CD14-positive monocyte (primary cell): ENCODE measurements at regions not wholly inside any gene's neighbourhood (a gene's known extent, or its start where the extent isn't known, plus 50 kb on each side); places are given as distances from the start of the nearest gene placed in this dataset.
A peak's percentile ranks its signal among the peaks of the same experiment; 100 is the strongest.

ENCODE experiments used
- DNase-seq, 3 donors: peaks; one replicate each; pipeline ENCODE4 v3.0.0-alpha.2; 2011 to 2022
- H2AFZ ChIP-seq: 2 replicates; pipeline ENCODE4 v1.6.0; 2012; ENCODE audit warnings: mild to moderate bottlenecking, low read depth, low read length, inconsistent platforms; ENCODE audit not compliant: insufficient read depth, poor library complexity, severe bottlenecking
- H3K27ac ChIP-seq, 2 donors: 1 replicate in 1 of 2; 2 replicates in 1 of 2; pipeline ENCODE4 v1.5.1; 2012 to 2013; ENCODE audit warnings: low read length in 2 of 2, control low read depth in 1 of 2, inconsistent platforms in 1 of 2, low read depth in 1 of 2, mild to moderate bottlenecking in 1 of 2
- H3K27me3 ChIP-seq, 2 donors: one replicate each; pipeline versions ENCODE4 v1.6.0 to v1.6.1; 2011 to 2013; ENCODE audit warnings: low read length in 2 of 2; ENCODE audit not compliant: control insufficient read depth in 2 of 2, insufficient read depth in 2 of 2
- H3K36me3 ChIP-seq, 2 donors: replicated peaks in 1 of 2; 1 replicate in 1 of 2; 2 replicates in 1 of 2; pipeline versions ENCODE4 v1.5.1 to v1.6.1; 2012 to 2013; ENCODE audit warnings: low read length in 2 of 2, control low read depth in 1 of 2, inconsistent platforms in 1 of 2, mild to moderate bottlenecking in 1 of 2; ENCODE audit not compliant: insufficient read depth in 2 of 2, control insufficient read depth in 1 of 2
- H3K4me1 ChIP-seq, 2 donors: 1 replicate in 1 of 2; 2 replicates in 1 of 2; pipeline versions ENCODE4 v1.5.1 to v1.6.1; 2012 to 2013; ENCODE audit warnings: low read length in 2 of 2, control low read depth in 1 of 2, inconsistent platforms in 1 of 2, mild to moderate bottlenecking in 1 of 2, moderate library complexity in 1 of 2; ENCODE audit not compliant: insufficient read depth in 2 of 2, control insufficient read depth in 1 of 2
- H3K4me2 ChIP-seq: replicated peaks from 2 replicates; pipeline ENCODE3; 2012; ENCODE audit warnings: low read length, moderate library complexity, mild to moderate bottlenecking; ENCODE audit not compliant: poor library complexity, severe bottlenecking; ENCODE audit errors: extremely low read depth
- H3K4me3 ChIP-seq, 3 experiments: fragments of 200-600 bp in 1 of 3; sonication (generic) in 1 of 3; replicated peaks in 1 of 3; 1 replicate in 2 of 3; 2 replicates in 1 of 3; pipeline ENCODE4 v1.5.1; 2011 to 2013; ENCODE audit warnings: low read length in 3 of 3, mild to moderate bottlenecking in 3 of 3, control low read depth in 2 of 3, low read depth in 2 of 3, inconsistent platforms in 1 of 3, moderate library complexity in 1 of 3
- H3K79me2 ChIP-seq: 2 replicates; pipeline ENCODE4 v1.6.0; 2012; ENCODE audit warnings: mild to moderate bottlenecking, control low read depth, inconsistent platforms, low read length, moderate library complexity; ENCODE audit not compliant: insufficient read depth
- H3K9ac ChIP-seq: 2 replicates; pipeline ENCODE4 v1.6.0; 2017; ENCODE audit warnings: low read length, mild to moderate bottlenecking; ENCODE audit not compliant: insufficient read depth, poor library complexity, severe bottlenecking
- H3K9me3 ChIP-seq, 2 donors: replicated peaks in 1 of 2; 1 replicate in 1 of 2; 2 replicates in 1 of 2; pipeline versions ENCODE4 v1.5.1 to v1.6.1; 2012 to 2013; ENCODE audit warnings: low read length in 2 of 2, control low read depth in 1 of 2; ENCODE audit not compliant: control insufficient read depth in 1 of 2, insufficient read depth in 1 of 2
- H4K20me1 ChIP-seq: 2 replicates; pipeline ENCODE4 v1.6.0; 2012; ENCODE audit warnings: mild to moderate bottlenecking, low read length, control low read depth, moderate library complexity; ENCODE audit not compliant: insufficient read depth
- H3K27ac Mint-ChIP-seq, 7 donors: one replicate each; pipeline ENCODE4 v1.8.0; 2020; ENCODE audit warnings: mild to moderate bottlenecking in 7 of 7, mixed read lengths in 7 of 7, moderate library complexity in 6 of 7, inconsistent platforms in 2 of 7
- H3K27me3 Mint-ChIP-seq, 3 donors: one replicate each; pipeline ENCODE4 v1.8.0; 2021 to 2022; ENCODE audit warnings: low read depth in 3 of 3, mild to moderate bottlenecking in 3 of 3, mixed read lengths in 3 of 3, moderate library complexity in 3 of 3, inconsistent platforms in 1 of 3
- H3K36me3 Mint-ChIP-seq, 2 donors: one replicate each; pipeline ENCODE4 v1.8.0; 2020; ENCODE audit warnings: mixed read lengths in 2 of 2, inconsistent platforms in 1 of 2, mild to moderate bottlenecking in 1 of 2
- H3K4me1 Mint-ChIP-seq: one replicate; pipeline ENCODE4 v1.8.0; 2020; ENCODE audit warnings: mild to moderate bottlenecking, mixed read lengths
- H3K4me3 Mint-ChIP-seq, 2 donors: one replicate each; pipeline ENCODE4 v1.8.0; 2020; ENCODE audit warnings: mild to moderate bottlenecking in 2 of 2, mixed read lengths in 2 of 2, moderate library complexity in 1 of 2
- H3K9me3 Mint-ChIP-seq, 7 donors: one replicate each; pipeline ENCODE4 v1.8.0; 2020 to 2022; ENCODE audit warnings: mixed read lengths in 7 of 7, mild to moderate bottlenecking in 6 of 7, moderate library complexity in 6 of 7, inconsistent platforms in 2 of 7
- WGBS: methylation state at CpG from one replicate; pipeline ENCODE4 v1.1.5; 2013; ENCODE audit warnings: missing lambda C conversion rate; ENCODE audit not compliant: insufficient coverage; 5-methylcytosine and 5-hydroxymethylcytosine counted together
- intact Hi-C, 2 donors: fragments of 100-400 bp; cut with micrococcal nuclease; formaldehyde crosslinking; loops; one replicate each; pipeline versions ENCODE4 v1.15.0 to v1.15.1; 2023
- TF ChIP-seq, protein P1 (sequence below): fragments of 200-600 bp; IDR thresholded peaks from one replicate; pipeline ENCODE4 v1.8.0; 2022; ENCODE audit warnings: antibody characterized with exemption, mild to moderate bottlenecking

DNA sequence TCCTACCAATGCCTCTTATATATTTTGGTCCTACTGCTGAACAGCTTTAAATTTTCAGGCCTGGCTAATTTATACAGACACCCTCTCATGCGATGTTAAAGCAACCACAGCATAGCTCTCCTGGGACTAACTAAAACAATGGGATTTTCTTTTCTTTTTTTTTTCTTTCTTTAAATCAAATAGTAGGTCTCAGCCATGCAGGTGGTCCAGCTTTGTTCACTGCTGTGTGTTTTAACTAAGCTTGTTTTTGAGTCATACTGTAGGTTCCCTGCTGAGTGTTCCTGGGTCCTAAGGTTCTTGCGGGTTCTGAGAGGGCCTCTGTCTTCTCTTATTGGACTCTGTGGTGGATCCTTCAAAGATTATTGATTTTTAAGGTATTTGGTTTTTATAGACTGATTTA is 113.1 kb upstream of the SORCS1 start:
- Histone ChIP-seq H2AFZ (no peak overlapping the region), H4K20me1 (no peaks in the 10 kb centered on the region), H3K4me1 (no peaks in the 10 kb centered on the region), H3K4me2 (no peak overlapping the region), H3K4me3 (no peak overlapping the region), H3K27ac (no peak overlapping the region), H3K27me3 (no peaks in the 10 kb centered on the region), H3K9ac (no peak overlapping the region), H3K36me3 (no peaks in the 10 kb centered on the region), H3K79me2 (no peaks in the 10 kb centered on the region), H3K9me3 (no peaks in the 10 kb centered on the region)
- Mint-ChIP-seq H3K4me1 (no peaks in the 10 kb centered on the region), H3K4me3 (no peak overlapping the region), H3K27ac (no peak overlapping the region), H3K9me3 (peaks cover 0 to 7% (median under 1%) of the 10 kb centered on the region in 7 donors), H3K36me3 (no peaks in the 10 kb centered on the region), H3K27me3 (peaks cover 0 to 3% (median 2%) of the 10 kb centered on the region in 3 donors)
- intact Hi-C loops, result loop anchor here in 1 of 2 donors (1.0 kb wide), 1 partner anchor 15 kb away; no protein-coding TSS in a partner anchor
- no peak for DNase-seq
- no CpG with 5 or more reads among the region's 2 CpGs for WGBS
- TF ChIP-seq, protein P1, sequence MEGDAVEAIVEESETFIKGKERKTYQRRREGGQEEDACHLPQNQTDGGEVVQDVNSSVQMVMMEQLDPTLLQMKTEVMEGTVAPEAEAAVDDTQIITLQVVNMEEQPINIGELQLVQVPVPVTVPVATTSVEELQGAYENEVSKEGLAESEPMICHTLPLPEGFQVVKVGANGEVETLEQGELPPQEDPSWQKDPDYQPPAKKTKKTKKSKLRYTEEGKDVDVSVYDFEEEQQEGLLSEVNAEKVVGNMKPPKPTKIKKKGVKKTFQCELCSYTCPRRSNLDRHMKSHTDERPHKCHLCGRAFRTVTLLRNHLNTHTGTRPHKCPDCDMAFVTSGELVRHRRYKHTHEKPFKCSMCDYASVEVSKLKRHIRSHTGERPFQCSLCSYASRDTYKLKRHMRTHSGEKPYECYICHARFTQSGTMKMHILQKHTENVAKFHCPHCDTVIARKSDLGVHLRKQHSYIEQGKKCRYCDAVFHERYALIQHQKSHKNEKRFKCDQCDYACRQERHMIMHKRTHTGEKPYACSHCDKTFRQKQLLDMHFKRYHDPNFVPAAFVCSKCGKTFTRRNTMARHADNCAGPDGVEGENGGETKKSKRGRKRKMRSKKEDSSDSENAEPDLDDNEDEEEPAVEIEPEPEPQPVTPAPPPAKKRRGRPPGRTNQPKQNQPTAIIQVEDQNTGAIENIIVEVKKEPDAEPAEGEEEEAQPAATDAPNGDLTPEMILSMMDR, result no peak

GRCh38 chr10:107275806-107276205 is 111.3 kb upstream of the SORCS1 start:
- WGBS, result 100% methylated on average over 1 of the region's 3 CpGs
- Mint-ChIP-seq H3K9me3 (peaks cover 0 to 7% (median 0%) of the 10 kb centered on the region in 7 donors), H3K36me3 (no peaks in the 10 kb centered on the region), H3K27me3 (peaks cover 0 to 4% (median 2%) of the 10 kb centered on the region in 3 donors), H3K4me1 (no peaks in the 10 kb centered on the region), H3K4me3 (no peak overlapping the region), H3K27ac (peak overlapping the region in 1 of 7 donors; percentile 13)
- Histone ChIP-seq H3K27me3 (no peaks in the 10 kb centered on the region), H2AFZ (no peak overlapping the region), H3K4me1 (no peaks in the 10 kb centered on the region), H3K9ac (no peak overlapping the region), H3K79me2 (no peaks in the 10 kb centered on the region), H4K20me1 (no peaks in the 10 kb centered on the region), H3K36me3 (no peaks in the 10 kb centered on the region), H3K9me3 (no peaks in the 10 kb centered on the region), H3K27ac (no peak overlapping the region), H3K4me3 (no peak overlapping the region), H3K4me2 (no peak overlapping the region)
- intact Hi-C loops, result no loop called here
- TF ChIP-seq, protein P1, result no peak
- no peak for DNase-seq
